IMR-90 (cell line): ENCODE measurements at regions not wholly inside any gene's neighbourhood (a gene's known extent, or its start where the extent isn't known, plus 50 kb on each side); places are given as distances from the start of the nearest gene placed in this dataset.

Experiments used
- ATAC-seq: fragments of 200-7000 bp; cut with Tn5 transposase; 2 replicates; pipeline ENCODE4 v1.9.1; 2020; ENCODE audit warnings: low read depth, mild to moderate bottlenecking, moderate library complexity
- BruUV-seq: library from RNA; stranded (reverse); fragments of 400-500 nt; replicated peaks from 2 replicates; lab custom pipeline; 2021; lab: Mats Ljungman, UMichigan
- CTCF ChIA-PET: fragments of 300-600 bp; formaldehyde crosslinking; extraction: SDS; loops from one replicate; lab custom pipeline; 2021; ENCODE audit warnings: antibody characterized with exemption; lab: Yijun Ruan, JAX
- POLR2A ChIA-PET: fragments of 300-600 bp; sonication (Branson Sonifier 250); formaldehyde crosslinking; loops from one replicate; lab custom pipeline; 2022; ENCODE audit warnings: antibody characterized with exemption; ENCODE audit not compliant: unreplicated experiment; lab: Charles Lee
- DNase-seq: peaks from one replicate; pipeline ENCODE4 v3.0.0; 2013
- H2AFZ ChIP-seq: replicated peaks from 2 replicates; pipeline ENCODE3; 2013; ENCODE audit warnings: low read length, mild to moderate bottlenecking; ENCODE audit not compliant: poor library complexity
- H2AK5ac ChIP-seq: 2 replicates; pipeline ENCODE4 v1.6.1; 2013; ENCODE audit warnings: low read depth, low read length, inconsistent platforms
- H2AK9ac ChIP-seq: replicated peaks from 2 replicates; pipeline ENCODE3; 2013; ENCODE audit warnings: mild to moderate bottlenecking, low read depth, low read length, moderate library complexity; ENCODE audit not compliant: poor library complexity
- H2BK120ac ChIP-seq: 2 replicates; pipeline ENCODE4 v1.6.1; 2013; ENCODE audit warnings: low read depth, low read length, inconsistent platforms
- H2BK15ac ChIP-seq: 3 replicates; pipeline ENCODE4 v1.6.1; 2013; ENCODE audit warnings: low read depth, low read length, inconsistent platforms
- H2BK20ac ChIP-seq: 2 replicates; pipeline ENCODE4 v1.6.1; 2013; ENCODE audit warnings: low read depth, mild to moderate bottlenecking, inconsistent platforms, low read length, moderate library complexity
- H2BK5ac ChIP-seq: 2 replicates; pipeline ENCODE4 v1.6.1; 2013; ENCODE audit warnings: mild to moderate bottlenecking, low read depth, low read length, inconsistent platforms; ENCODE audit not compliant: poor library complexity, severe bottlenecking
- H3K14ac ChIP-seq: replicated peaks from 2 replicates; pipeline ENCODE4 v1.6.1; 2013; ENCODE audit warnings: low read depth, low read length, inconsistent platforms
- H3K18ac ChIP-seq: 2 replicates; pipeline ENCODE4 v1.6.1; 2013; ENCODE audit warnings: low read depth, low read length, control low read depth
- H3K23ac ChIP-seq: 2 replicates; pipeline ENCODE4 v1.6.1; 2013; ENCODE audit warnings: low read depth, low read length, inconsistent platforms
- H3K27ac ChIP-seq: 2 replicates; pipeline ENCODE4 v1.5.1; 2013; ENCODE audit warnings: mild to moderate bottlenecking, control low read depth, low read length; ENCODE audit not compliant: insufficient read depth
- H3K27me3 ChIP-seq: 2 replicates; pipeline ENCODE4 v1.6.1; 2013; ENCODE audit warnings: low read length; ENCODE audit not compliant: control insufficient read depth, insufficient read depth
- H3K36me3 ChIP-seq: 2 replicates; pipeline ENCODE4 v1.6.1; 2013; ENCODE audit warnings: low read length, mixed read lengths; ENCODE audit not compliant: control insufficient read depth, insufficient read depth
- H3K4ac ChIP-seq: 2 replicates; pipeline ENCODE4 v1.6.1; 2013; ENCODE audit warnings: low read depth, low read length, inconsistent platforms
- H3K4me1 ChIP-seq: 2 replicates; pipeline ENCODE4 v1.6.1; 2013; ENCODE audit warnings: low read length, mixed read lengths; ENCODE audit not compliant: control insufficient read depth, insufficient read depth
- H3K4me2 ChIP-seq: 2 replicates; pipeline ENCODE4 v1.6.1; 2013; ENCODE audit warnings: low read depth, mild to moderate bottlenecking, control low read depth, low read length, moderate library complexity
- H3K4me3 ChIP-seq: 2 replicates; pipeline ENCODE4 v1.5.1; 2013; ENCODE audit warnings: low read depth, mild to moderate bottlenecking, control low read depth, low read length, moderate library complexity; ENCODE audit not compliant: insufficient read depth
- H3K56ac ChIP-seq: 2 replicates; pipeline ENCODE4 v1.6.1; 2013; ENCODE audit warnings: low read length, inconsistent platforms; ENCODE audit not compliant: insufficient read depth; ENCODE audit errors: extremely low read depth
- H3K79me1 ChIP-seq, 2 experiments: 2 replicates each; pipeline ENCODE4 v1.6.1; 2013; ENCODE audit warnings: low read length in 2 of 2, inconsistent platforms in 1 of 2, low read depth in 1 of 2
- H3K9ac ChIP-seq: 2 replicates; pipeline ENCODE4 v1.6.1; 2013; ENCODE audit warnings: low read depth, low read length, control low read depth
- H3K9me1 ChIP-seq: 2 replicates; pipeline ENCODE4 v1.6.1; 2013; ENCODE audit warnings: low read length, inconsistent platforms; ENCODE audit not compliant: insufficient read depth
- H3K9me3 ChIP-seq: 2 replicates; pipeline ENCODE4 v1.6.1; 2013; ENCODE audit warnings: low read length; ENCODE audit not compliant: control insufficient read depth, insufficient read depth
- H4K20me1 ChIP-seq: 2 replicates; pipeline ENCODE4 v1.6.1; 2013; ENCODE audit warnings: low read length, inconsistent platforms; ENCODE audit not compliant: insufficient read depth
- H4K5ac ChIP-seq: 2 replicates; pipeline ENCODE4 v1.6.1; 2013; ENCODE audit warnings: mild to moderate bottlenecking, low read depth, low read length, control low read depth
- H4K8ac ChIP-seq, 2 experiments: 2 replicates each; pipeline ENCODE4 v1.6.1; 2013; ENCODE audit warnings: low read depth in 2 of 2, low read length in 2 of 2, control low read depth in 1 of 2, inconsistent platforms in 1 of 2
- H4K91ac ChIP-seq: 2 replicates; pipeline ENCODE4 v1.6.1; 2013; ENCODE audit warnings: low read depth, low read length, inconsistent platforms; ENCODE audit not compliant: insufficient read depth
- BHLHE40 ChIP-seq: fragments of 150-350 bp; IDR thresholded peaks from 2 replicates; pipeline ENCODE4 v1.6.1; 2016; ENCODE audit warnings: mild to moderate bottlenecking, low read depth, low read length
- CEBPB ChIP-seq: IDR thresholded peaks from 2 replicates; pipeline ENCODE4 v1.6.1; 2012; ENCODE audit warnings: low read depth, low read length, improper control_type of control experiment
- CHD1 ChIP-seq: IDR thresholded peaks from 2 replicates; pipeline ENCODE4 v1.6.1; 2012; ENCODE audit warnings: low read depth, low read length, improper control_type of control experiment
- FOS ChIP-seq: fragments of 150-350 bp; IDR thresholded peaks from 2 replicates; pipeline ENCODE4 v1.6.1; 2016; ENCODE audit warnings: low read depth, low read length
- MAFK ChIP-seq: IDR thresholded peaks from 2 replicates; pipeline ENCODE4 v1.6.1; 2012; ENCODE audit warnings: low read depth, low read length, improper control_type of control experiment
- MAZ ChIP-seq: IDR thresholded peaks from 2 replicates; pipeline ENCODE4 v1.6.1; 2012; ENCODE audit warnings: low read depth, mild to moderate bottlenecking, low read length, improper control_type of control experiment, moderate library complexity, borderline replicate concordance
- MXI1 ChIP-seq: IDR thresholded peaks from 2 replicates; pipeline ENCODE4 v1.6.1; 2012; ENCODE audit warnings: low read depth, mild to moderate bottlenecking, low read length, moderate library complexity, borderline replicate concordance
- NFE2L2 ChIP-seq: fragments of 150-350 bp; IDR thresholded peaks from 2 replicates; pipeline ENCODE4 v1.6.1; 2016; ENCODE audit warnings: low read depth, mild to moderate bottlenecking, low read length
- POLR2A ChIP-seq: IDR thresholded peaks from 2 replicates; pipeline ENCODE4 v1.6.1; 2012; ENCODE audit warnings: mild to moderate bottlenecking, low read depth, low read length
- RAD21 ChIP-seq: IDR thresholded peaks from 2 replicates; pipeline ENCODE4 v1.6.1; 2012; ENCODE audit warnings: low read length, improper control_type of control experiment
- RCOR1 ChIP-seq: IDR thresholded peaks from 2 replicates; pipeline ENCODE4 v1.6.1; 2012; ENCODE audit warnings: mild to moderate bottlenecking, low read length, improper control_type of control experiment; ENCODE audit not compliant: insufficient replicate concordance
- RFX5 ChIP-seq: IDR thresholded peaks from 2 replicates; pipeline ENCODE4 v1.8.0; 2012; ENCODE audit warnings: low read depth, mild to moderate bottlenecking, low read length, moderate library complexity
- SMC3 ChIP-seq: fragments of 150-350 bp; IDR thresholded peaks from 2 replicates; pipeline ENCODE4 v1.6.1; 2016; ENCODE audit warnings: low read depth, mild to moderate bottlenecking, antibody characterized with exemption, low read length, moderate library complexity
- WGBS, 2 experiments: methylation state at CpG; one replicate each; pipeline versions ENCODE4 v1.1.5 to v1.1.7; 2013; ENCODE audit warnings: missing lambda C conversion rate in 2 of 2; ENCODE audit not compliant: insufficient read length in 1 of 2; ENCODE audit errors: extremely low coverage in 2 of 2; 5-methylcytosine and 5-hydroxymethylcytosine counted together
- dilution Hi-C: fragments of 300-500 bp; cut with HindIII; formaldehyde crosslinking; loops from one replicate; pipeline ENCODE4 v1.14.3; 2018; ENCODE audit warnings: low sequenced_read_pairs; ENCODE audit not compliant: unreplicated experiment
- in situ Hi-C: fragments of 300-500 bp; cut with MboI; formaldehyde crosslinking; loops from 3 replicates; pipeline ENCODE4 v1.14.3; 2019; ENCODE audit warnings: low sequenced_read_pairs, inconsistent platforms, mixed read lengths
- intact Hi-C: fragments of 100-400 bp; cut with micrococcal nuclease; formaldehyde crosslinking; loops from 2 replicates; pipeline ENCODE4 v1.10.0; 2022
- TF ChIP-seq, protein P1 (sequence below): conservative IDR thresholded peaks from 2 replicates; pipeline ENCODE4 v1.5.1; 2012; ENCODE audit warnings: mild to moderate bottlenecking, low read depth, low read length, improper control_type of control experiment
- TF ChIP-seq, protein P2 (sequence below): fragments of 150-350 bp; IDR thresholded peaks from 2 replicates; pipeline ENCODE4 v1.6.1; 2017; ENCODE audit warnings: mild to moderate bottlenecking, antibody characterized with exemption, low read length, low read depth
- TF ChIP-seq, protein P3 (sequence below): fragments of 150-350 bp; IDR thresholded peaks from 2 replicates; pipeline ENCODE4 v1.6.1; 2016; ENCODE audit warnings: low read depth, mild to moderate bottlenecking, low read length, moderate library complexity, borderline replicate concordance

DNA sequence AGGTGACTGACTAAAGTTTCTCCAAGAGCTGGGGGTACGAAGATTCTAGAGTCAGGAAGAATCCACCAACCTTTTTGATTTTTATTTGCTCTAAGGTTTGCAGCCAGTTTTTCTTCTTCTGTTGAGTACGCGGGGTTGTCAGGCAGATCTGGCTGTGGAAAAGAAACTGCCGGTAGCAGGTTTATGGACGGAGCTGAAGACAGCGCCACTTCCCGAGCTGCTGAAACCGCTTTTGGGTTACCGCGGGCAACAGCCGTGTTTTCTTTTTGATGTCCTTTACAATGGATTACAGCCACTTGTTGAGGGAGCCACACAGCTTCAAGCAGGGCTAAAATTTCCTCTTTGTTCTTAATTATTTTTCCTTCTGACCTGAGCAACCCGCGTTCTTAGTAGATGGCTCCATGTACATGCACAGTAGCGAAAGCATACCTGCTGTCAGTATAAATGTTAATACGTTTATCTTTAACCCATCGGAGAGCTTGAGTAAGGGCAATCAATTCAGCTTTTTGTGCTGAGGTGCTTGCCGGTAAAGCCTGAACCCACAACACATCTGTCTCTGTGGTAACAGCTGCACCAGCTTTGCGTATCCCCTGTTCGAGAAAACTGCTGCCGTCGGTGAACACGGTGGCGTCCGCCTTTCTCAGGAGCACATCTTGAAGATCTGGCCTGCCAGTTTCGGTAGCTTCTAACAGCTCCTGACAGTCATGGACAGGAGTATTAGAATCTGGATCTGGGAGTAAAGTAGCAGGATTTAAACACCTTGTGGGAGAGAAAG, 674.3 kb downstream of the TMEM121 start:
- CTCF ChIA-PET = no interaction called here
- H3K9me1 ChIP-seq = no peaks in the 10 kb centered on the region
- no peak overlapping the region for H3K56ac ChIP-seq
- H3K4ac ChIP-seq = no peak overlapping the region
- H2AK5ac ChIP-seq = no peak overlapping the region
- BruUV-seq = no TSS peak
- ATAC-seq (no peak), DNase-seq (no peak)
- POLR2A ChIA-PET = no interaction called here
- dilution Hi-C loops (no loop called here), intact Hi-C loops (no loop called here), in situ Hi-C loops (no loop called here)
- H2AK9ac ChIP-seq = no peak overlapping the region
- H3K14ac ChIP-seq = no peak overlapping the region
- H4K20me1 ChIP-seq = no peaks in the 10 kb centered on the region
- H3K4me2 ChIP-seq = no peak overlapping the region
- H2AFZ ChIP-seq = no peak overlapping the region
- no peak overlapping the region for H2BK15ac ChIP-seq
- H3K4me1 ChIP-seq = no peaks in the 10 kb centered on the region
- H2BK5ac ChIP-seq = no peak overlapping the region
- no peak overlapping the region for H3K4me3 ChIP-seq
- H3K18ac ChIP-seq = no peak overlapping the region
- H3K79me1 ChIP-seq = no peaks in the 10 kb centered on the region
- H3K27ac ChIP-seq = no peak overlapping the region
- H4K91ac ChIP-seq = no peak overlapping the region
- 84% methylated on average over 11 of the region's 25 CpGs; no CpG with 5 or more reads in 1 of the 2 experiments for WGBS, 2 experiments
- no peak overlapping the region for H2BK20ac ChIP-seq
- peaks cover 40% of the 10 kb centered on the region for H3K9me3 ChIP-seq
- H4K8ac ChIP-seq = no peak overlapping the region
- no peak overlapping the region for H4K5ac ChIP-seq
- no peak overlapping the region for H3K9ac ChIP-seq
- H2BK120ac ChIP-seq = no peak overlapping the region
- H3K23ac ChIP-seq = no peak overlapping the region
- H3K27me3 ChIP-seq = no peaks in the 10 kb centered on the region
- no peaks in the 10 kb centered on the region for H3K36me3 ChIP-seq
- TF ChIP-seq FOS (no peak), RFX5 (no peak), MAFK (no peak), BHLHE40 (no peak), POLR2A (no peak), SMC3 (no peak), RCOR1 (no peak), CHD1 (no peak), MXI1 (no peak), CEBPB (no peak), RAD21 (no peak), MAZ (no peak), NFE2L2 (no peak)
- TF ChIP-seq, protein P1, sequence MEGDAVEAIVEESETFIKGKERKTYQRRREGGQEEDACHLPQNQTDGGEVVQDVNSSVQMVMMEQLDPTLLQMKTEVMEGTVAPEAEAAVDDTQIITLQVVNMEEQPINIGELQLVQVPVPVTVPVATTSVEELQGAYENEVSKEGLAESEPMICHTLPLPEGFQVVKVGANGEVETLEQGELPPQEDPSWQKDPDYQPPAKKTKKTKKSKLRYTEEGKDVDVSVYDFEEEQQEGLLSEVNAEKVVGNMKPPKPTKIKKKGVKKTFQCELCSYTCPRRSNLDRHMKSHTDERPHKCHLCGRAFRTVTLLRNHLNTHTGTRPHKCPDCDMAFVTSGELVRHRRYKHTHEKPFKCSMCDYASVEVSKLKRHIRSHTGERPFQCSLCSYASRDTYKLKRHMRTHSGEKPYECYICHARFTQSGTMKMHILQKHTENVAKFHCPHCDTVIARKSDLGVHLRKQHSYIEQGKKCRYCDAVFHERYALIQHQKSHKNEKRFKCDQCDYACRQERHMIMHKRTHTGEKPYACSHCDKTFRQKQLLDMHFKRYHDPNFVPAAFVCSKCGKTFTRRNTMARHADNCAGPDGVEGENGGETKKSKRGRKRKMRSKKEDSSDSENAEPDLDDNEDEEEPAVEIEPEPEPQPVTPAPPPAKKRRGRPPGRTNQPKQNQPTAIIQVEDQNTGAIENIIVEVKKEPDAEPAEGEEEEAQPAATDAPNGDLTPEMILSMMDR = no peak
- TF ChIP-seq, protein P2, sequence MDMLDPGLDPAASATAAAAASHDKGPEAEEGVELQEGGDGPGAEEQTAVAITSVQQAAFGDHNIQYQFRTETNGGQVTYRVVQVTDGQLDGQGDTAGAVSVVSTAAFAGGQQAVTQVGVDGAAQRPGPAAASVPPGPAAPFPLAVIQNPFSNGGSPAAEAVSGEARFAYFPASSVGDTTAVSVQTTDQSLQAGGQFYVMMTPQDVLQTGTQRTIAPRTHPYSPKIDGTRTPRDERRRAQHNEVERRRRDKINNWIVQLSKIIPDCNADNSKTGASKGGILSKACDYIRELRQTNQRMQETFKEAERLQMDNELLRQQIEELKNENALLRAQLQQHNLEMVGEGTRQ = no peak
- TF ChIP-seq, protein P3, sequence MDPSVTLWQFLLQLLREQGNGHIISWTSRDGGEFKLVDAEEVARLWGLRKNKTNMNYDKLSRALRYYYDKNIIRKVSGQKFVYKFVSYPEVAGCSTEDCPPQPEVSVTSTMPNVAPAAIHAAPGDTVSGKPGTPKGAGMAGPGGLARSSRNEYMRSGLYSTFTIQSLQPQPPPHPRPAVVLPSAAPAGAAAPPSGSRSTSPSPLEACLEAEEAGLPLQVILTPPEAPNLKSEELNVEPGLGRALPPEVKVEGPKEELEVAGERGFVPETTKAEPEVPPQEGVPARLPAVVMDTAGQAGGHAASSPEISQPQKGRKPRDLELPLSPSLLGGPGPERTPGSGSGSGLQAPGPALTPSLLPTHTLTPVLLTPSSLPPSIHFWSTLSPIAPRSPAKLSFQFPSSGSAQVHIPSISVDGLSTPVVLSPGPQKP = no peak
